Uterus (tissue), 2 donors: ENCODE measurements at regions not wholly inside any gene's neighbourhood (a gene's known extent, or its start where the extent isn't known, plus 50 kb on each side); places are given as distances from the start of the nearest gene placed in this dataset.

ENCODE experiments used
- POLR2A ChIP-seq, 2 donors: fragments of 450-650 bp; IDR thresholded peaks; one replicate each; pipeline ENCODE4 v1.6.1; 2016; ENCODE audit warnings: antibody characterized with exemption in 2 of 2, mild to moderate bottlenecking in 1 of 2, moderate library complexity in 1 of 2
- TF ChIP-seq, protein P1 (sequence below), 4 experiments: fragments of 200-600 bp in 2 of 4; fragments of 450-650 bp in 2 of 4; sonication (generic) in 2 of 4; IDR thresholded peaks; one replicate each; pipeline ENCODE4 v1.5.1; 2016 to 2019; ENCODE audit warnings: antibody characterized with exemption in 4 of 4, mild to moderate bottlenecking in 2 of 4, moderate library complexity in 1 of 4

- TF ChIP-seq, protein P1, sequence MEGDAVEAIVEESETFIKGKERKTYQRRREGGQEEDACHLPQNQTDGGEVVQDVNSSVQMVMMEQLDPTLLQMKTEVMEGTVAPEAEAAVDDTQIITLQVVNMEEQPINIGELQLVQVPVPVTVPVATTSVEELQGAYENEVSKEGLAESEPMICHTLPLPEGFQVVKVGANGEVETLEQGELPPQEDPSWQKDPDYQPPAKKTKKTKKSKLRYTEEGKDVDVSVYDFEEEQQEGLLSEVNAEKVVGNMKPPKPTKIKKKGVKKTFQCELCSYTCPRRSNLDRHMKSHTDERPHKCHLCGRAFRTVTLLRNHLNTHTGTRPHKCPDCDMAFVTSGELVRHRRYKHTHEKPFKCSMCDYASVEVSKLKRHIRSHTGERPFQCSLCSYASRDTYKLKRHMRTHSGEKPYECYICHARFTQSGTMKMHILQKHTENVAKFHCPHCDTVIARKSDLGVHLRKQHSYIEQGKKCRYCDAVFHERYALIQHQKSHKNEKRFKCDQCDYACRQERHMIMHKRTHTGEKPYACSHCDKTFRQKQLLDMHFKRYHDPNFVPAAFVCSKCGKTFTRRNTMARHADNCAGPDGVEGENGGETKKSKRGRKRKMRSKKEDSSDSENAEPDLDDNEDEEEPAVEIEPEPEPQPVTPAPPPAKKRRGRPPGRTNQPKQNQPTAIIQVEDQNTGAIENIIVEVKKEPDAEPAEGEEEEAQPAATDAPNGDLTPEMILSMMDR (IDR thresholded peaks at IDR 0.05) = no peak
- no peak for TF ChIP-seq POLR2A (IDR thresholded peaks at IDR 0.05)
These were observed 129.0 kb upstream of the ADAMTS16 start for GRCh38 chr5:5011151-5011550.
